Adipocyte (in vitro differentiated cells): ENCODE measurements at regions not wholly inside any gene's neighbourhood (a gene's known extent, or its start where the extent isn't known, plus 50 kb on each side); places are given as distances from the start of the nearest gene placed in this dataset.

Experiments used
- DNase-seq: peaks from one replicate; pipeline ENCODE4 v3.0.0-alpha.2; 2015; ENCODE audit warnings: low read depth
- H3K27me3 ChIP-seq: replicated peaks from 2 replicates; pipeline ENCODE4 v1.7.0; 2013; ENCODE audit warnings: mild to moderate bottlenecking, low read length, moderate library complexity; ENCODE audit not compliant: control insufficient read depth, insufficient read depth
- H3K36me3 ChIP-seq: 2 replicates; pipeline ENCODE4 v1.7.0; 2013; ENCODE audit warnings: low read length, mild to moderate bottlenecking, moderate library complexity; ENCODE audit not compliant: control insufficient read depth, insufficient read depth, severe bottlenecking
- H3K4me1 ChIP-seq: 2 replicates; pipeline ENCODE4 v1.7.0; 2013; ENCODE audit warnings: mild to moderate bottlenecking, low read length, moderate library complexity; ENCODE audit not compliant: control insufficient read depth, insufficient read depth
- H3K4me3 ChIP-seq: 2 replicates; pipeline ENCODE4 v1.7.0; 2013; ENCODE audit warnings: mild to moderate bottlenecking, low read length, moderate library complexity
- H3K9ac ChIP-seq: 2 replicates; pipeline ENCODE4 v1.7.0; 2013; ENCODE audit warnings: mild to moderate bottlenecking, low read length, moderate library complexity
- H3K9me3 ChIP-seq: 2 replicates; pipeline ENCODE4 v1.7.0; 2013; ENCODE audit warnings: mild to moderate bottlenecking, low read length, moderate library complexity; ENCODE audit not compliant: control insufficient read depth

- H3K9me3 ChIP-seq: no peaks in the 10 kb centered on the region
- H3K9ac ChIP-seq: no peak overlapping the region
- no peaks in the 10 kb centered on the region for H3K27me3 ChIP-seq
- no peaks in the 10 kb centered on the region for H3K4me1 ChIP-seq
- H3K4me3 ChIP-seq: no peak overlapping the region
- no peaks in the 10 kb centered on the region for H3K36me3 ChIP-seq
- no peak for DNase-seq
Measured at GRCh38 chr9:83154821-83155220, 91.9 kb upstream of the RASEF start.

GRCh38 chr9:83154087-83154736 is 91.3 kb upstream of the RASEF start:
- peak; percentile 33 for DNase-seq
- H3K9me3 ChIP-seq: no peaks in the 10 kb centered on the region
- H3K4me1 ChIP-seq: no peaks in the 10 kb centered on the region
- H3K9ac ChIP-seq: no peak overlapping the region
- H3K36me3 ChIP-seq: no peaks in the 10 kb centered on the region
- no peak overlapping the region for H3K4me3 ChIP-seq
- H3K27me3 ChIP-seq: no peaks in the 10 kb centered on the region

- H3K27me3 ChIP-seq: no peaks in the 10 kb centered on the region
- DNase-seq: no peak
- no peaks in the 10 kb centered on the region for H3K4me1 ChIP-seq
- no peak overlapping the region for H3K9ac ChIP-seq
- H3K9me3 ChIP-seq: no peaks in the 10 kb centered on the region
- no peak overlapping the region for H3K4me3 ChIP-seq
- no peaks in the 10 kb centered on the region for H3K36me3 ChIP-seq
Measured at GRCh38 chr9:83153030-83153429, 90.1 kb upstream of the RASEF start.

- H3K9ac ChIP-seq: no peak overlapping the region
- H3K4me3 ChIP-seq: no peak overlapping the region
- no peaks in the 10 kb centered on the region for H3K4me1 ChIP-seq
- DNase-seq: no peak
- no peaks in the 10 kb centered on the region for H3K27me3 ChIP-seq
- no peaks in the 10 kb centered on the region for H3K9me3 ChIP-seq
- no peaks in the 10 kb centered on the region for H3K36me3 ChIP-seq
Measured at GRCh38 chr9:83151627-83152137, 88.7 kb upstream of the RASEF start.

- no peak overlapping the region for H3K4me3 ChIP-seq
- no peak for DNase-seq
- no peaks in the 10 kb centered on the region for H3K4me1 ChIP-seq
- no peaks in the 10 kb centered on the region for H3K27me3 ChIP-seq
- no peak overlapping the region for H3K9ac ChIP-seq
- no peaks in the 10 kb centered on the region for H3K36me3 ChIP-seq
- H3K9me3 ChIP-seq: no peaks in the 10 kb centered on the region
Measured at GRCh38 chr9:83147315-83148149, 84.6 kb upstream of the RASEF start.

- Histone ChIP-seq H3K4me3 (no peak overlapping the region), H3K9ac (no peak overlapping the region), H3K36me3 (no peaks in the 10 kb centered on the region), H3K9me3 (no peaks in the 10 kb centered on the region), H3K27me3 (no peaks in the 10 kb centered on the region), H3K4me1 (no peaks in the 10 kb centered on the region)
- DNase-seq: no peak
Measured at GRCh38 chr9:83146325-83146724, 83.4 kb upstream of the RASEF start.

GRCh38 chr9:83144492-83144891 is 81.5 kb upstream of the RASEF start:
- Histone ChIP-seq H3K4me3 (no peak overlapping the region), H3K9me3 (no peaks in the 10 kb centered on the region), H3K36me3 (no peaks in the 10 kb centered on the region), H3K4me1 (no peaks in the 10 kb centered on the region), H3K9ac (no peak overlapping the region), H3K27me3 (no peaks in the 10 kb centered on the region)
- no peak for DNase-seq

GRCh38 chr9:83142389-83142788 is 79.4 kb upstream of the RASEF start:
- Histone ChIP-seq H3K4me3 (no peak overlapping the region), H3K27me3 (peaks cover 5% of the 10 kb centered on the region), H3K9me3 (no peaks in the 10 kb centered on the region), H3K9ac (no peak overlapping the region), H3K4me1 (no peaks in the 10 kb centered on the region), H3K36me3 (no peaks in the 10 kb centered on the region)
- no peak for DNase-seq

- H3K4me1 ChIP-seq: no peaks in the 10 kb centered on the region
- H3K27me3 ChIP-seq: peaks cover 5% of the 10 kb centered on the region
- H3K36me3 ChIP-seq: no peaks in the 10 kb centered on the region
- no peak for DNase-seq
- no peak overlapping the region for H3K9ac ChIP-seq
- no peaks in the 10 kb centered on the region for H3K9me3 ChIP-seq
- no peak overlapping the region for H3K4me3 ChIP-seq
Measured at GRCh38 chr9:83141887-83142286, 78.9 kb upstream of the RASEF start.

GRCh38 chr9:83140061-83140460 is 77.1 kb upstream of the RASEF start:
- Histone ChIP-seq H3K9ac (no peak overlapping the region), H3K9me3 (no peaks in the 10 kb centered on the region), H3K36me3 (no peaks in the 10 kb centered on the region), H3K27me3 (peaks cover 5% of the 10 kb centered on the region), H3K4me1 (no peaks in the 10 kb centered on the region), H3K4me3 (no peak overlapping the region)
- no peak for DNase-seq

GRCh38 chr9:83138422-83139135 is 75.6 kb upstream of the RASEF start:
- Histone ChIP-seq H3K9me3 (no peaks in the 10 kb centered on the region), H3K36me3 (no peaks in the 10 kb centered on the region), H3K27me3 (peaks cover 5% of the 10 kb centered on the region), H3K9ac (no peak overlapping the region), H3K4me1 (no peaks in the 10 kb centered on the region), H3K4me3 (no peak overlapping the region)
- no peak for DNase-seq
